Panc1 (cell line): ENCODE measurements at regions not wholly inside any gene's neighbourhood (a gene's known extent, or its start where the extent isn't known, plus 50 kb on each side); places are given as distances from the start of the nearest gene placed in this dataset.

ENCODE experiments used
- ATAC-seq: fragments of 200-7000 bp; cut with Tn5 transposase; 2 replicates; pipeline ENCODE4 v1.9.1; 2020; ENCODE audit warnings: mild to moderate bottlenecking, moderate library complexity
- BruUV-seq: library from RNA; stranded (reverse); fragments of 400-500 nt; replicated peaks from 2 replicates; lab custom pipeline; 2021; lab: Mats Ljungman, UMichigan
- CTCF ChIA-PET: fragments of 300-600 bp; sonication (Branson Sonifier 250); formaldehyde crosslinking; loops from one replicate; lab custom pipeline; 2022; ENCODE audit warnings: antibody characterized with exemption; lab: Charles Lee
- POLR2A ChIA-PET: fragments of 300-600 bp; sonication (Branson Sonifier 250); formaldehyde crosslinking; loops from one replicate; lab custom pipeline; 2022; ENCODE audit warnings: antibody characterized with exemption; lab: Charles Lee
- DNase-seq: peaks from one replicate; pipeline ENCODE4 v3.0.0-alpha.2; 2010; ENCODE audit warnings: low read depth, low spot score
- H3K27ac ChIP-seq: 2 replicates; pipeline ENCODE4 v1.5.1; 2011; ENCODE audit warnings: mild to moderate bottlenecking, low read length, inconsistent platforms
- H3K27me3 ChIP-seq: fragments of 200-500 bp; sonication (Bioruptor generic); 2 replicates; pipeline ENCODE4 v1.6.0; 2014; ENCODE audit warnings: low read length, inconsistent platforms; ENCODE audit not compliant: control insufficient read depth, insufficient read depth
- H3K36me3 ChIP-seq: fragments of 200-500 bp; sonication (Bioruptor generic); 2 replicates; pipeline ENCODE4 v1.5.1; 2014; ENCODE audit warnings: inconsistent platforms, mild to moderate bottlenecking, low read length, moderate library complexity; ENCODE audit not compliant: control insufficient read depth, insufficient read depth
- H3K4me1 ChIP-seq: 2 replicates; pipeline ENCODE4 v1.5.1; 2011; ENCODE audit warnings: inconsistent platforms, mild to moderate bottlenecking, low read length, moderate library complexity; ENCODE audit not compliant: control insufficient read depth, insufficient read depth
- H3K4me3 ChIP-seq, 2 experiments: 2 replicates each; pipeline ENCODE4 v1.5.1; 2011 to 2012; ENCODE audit warnings: low read depth in 2 of 2, low read length in 2 of 2, mild to moderate bottlenecking in 2 of 2, inconsistent platforms in 1 of 2, moderate library complexity in 1 of 2
- H3K9me3 ChIP-seq: fragments of 200-500 bp; sonication (Bioruptor generic); 2 replicates; pipeline ENCODE4 v1.5.1; 2014; ENCODE audit warnings: low read depth, mild to moderate bottlenecking, inconsistent platforms, low read length, moderate library complexity; ENCODE audit not compliant: control insufficient read depth, insufficient read depth
- POLR2AphosphoS5 ChIP-seq: IDR thresholded peaks from 2 replicates; pipeline ENCODE4 v1.6.1; 2012; ENCODE audit warnings: mild to moderate bottlenecking, low read depth, low read length, moderate library complexity
- REST ChIP-seq, 2 experiments: IDR thresholded peaks; 2 replicates each; pipeline ENCODE4 v1.6.1; 2011 to 2012; ENCODE audit warnings: low read depth in 2 of 2, control low read depth in 1 of 2, low read length in 1 of 2, mild to moderate bottlenecking in 1 of 2, moderate library complexity in 1 of 2; ENCODE audit not compliant: insufficient read depth in 1 of 2
- SIN3A ChIP-seq: IDR thresholded peaks from 2 replicates; pipeline ENCODE4 v1.6.1; 2012; ENCODE audit warnings: low read depth, mild to moderate bottlenecking, low read length, moderate library complexity, borderline replicate concordance; ENCODE audit not compliant: insufficient read depth
- TCF7L2 ChIP-seq: IDR thresholded peaks from 2 replicates; pipeline ENCODE4 v1.6.1; 2011; ENCODE audit warnings: mild to moderate bottlenecking, low read depth, low read length, inconsistent platforms
- in situ Hi-C: cut with HindIII; loops from 2 replicates; pipeline ENCODE4 v1.10.0; 2016; ENCODE audit warnings: low sequenced_read_pairs, low pct_unique_long_range_greater_than_20kb
- intact Hi-C: fragments of 100-400 bp; cut with micrococcal nuclease; formaldehyde crosslinking; loops from one replicate; pipeline ENCODE4 v1.10.0; 2022; ENCODE audit not compliant: unreplicated experiment
- TF ChIP-seq, protein P1 (sequence below): fragments of 450-650 bp; IDR thresholded peaks from 2 replicates; pipeline ENCODE4 v1.5.1; 2017; ENCODE audit warnings: mild to moderate bottlenecking

- H3K27me3 ChIP-seq = no peaks in the 10 kb centered on the region
- in situ Hi-C loops = no loop called here
- no peaks in the 10 kb centered on the region for H3K36me3 ChIP-seq
- ATAC-seq = no peak
- no peak overlapping the region for H3K4me3 ChIP-seq
- ChIA-PET CTCF (no interaction called here), POLR2A (interaction anchor here (0.6 kb wide), 1 partner anchor 19 kb away, joined by 3 read pairs; no protein-coding TSS in a partner anchor)
- no peaks in the 10 kb centered on the region for H3K4me1 ChIP-seq
- H3K27ac ChIP-seq = no peak overlapping the region
- no peaks in the 10 kb centered on the region for H3K9me3 ChIP-seq
- DNase-seq = no peak
- no TSS peak for BruUV-seq
- intact Hi-C loops = no loop called here
- TF ChIP-seq SIN3A (no peak), REST (IDR thresholded peaks at IDR 0.05; ENCODE audit: insufficient read depth in 1 of 2, low read depth in 2 of 2, low read length in 1 of 2) (no peak), TCF7L2 (no peak), POLR2AphosphoS5 (no peak)
- TF ChIP-seq, protein P1, sequence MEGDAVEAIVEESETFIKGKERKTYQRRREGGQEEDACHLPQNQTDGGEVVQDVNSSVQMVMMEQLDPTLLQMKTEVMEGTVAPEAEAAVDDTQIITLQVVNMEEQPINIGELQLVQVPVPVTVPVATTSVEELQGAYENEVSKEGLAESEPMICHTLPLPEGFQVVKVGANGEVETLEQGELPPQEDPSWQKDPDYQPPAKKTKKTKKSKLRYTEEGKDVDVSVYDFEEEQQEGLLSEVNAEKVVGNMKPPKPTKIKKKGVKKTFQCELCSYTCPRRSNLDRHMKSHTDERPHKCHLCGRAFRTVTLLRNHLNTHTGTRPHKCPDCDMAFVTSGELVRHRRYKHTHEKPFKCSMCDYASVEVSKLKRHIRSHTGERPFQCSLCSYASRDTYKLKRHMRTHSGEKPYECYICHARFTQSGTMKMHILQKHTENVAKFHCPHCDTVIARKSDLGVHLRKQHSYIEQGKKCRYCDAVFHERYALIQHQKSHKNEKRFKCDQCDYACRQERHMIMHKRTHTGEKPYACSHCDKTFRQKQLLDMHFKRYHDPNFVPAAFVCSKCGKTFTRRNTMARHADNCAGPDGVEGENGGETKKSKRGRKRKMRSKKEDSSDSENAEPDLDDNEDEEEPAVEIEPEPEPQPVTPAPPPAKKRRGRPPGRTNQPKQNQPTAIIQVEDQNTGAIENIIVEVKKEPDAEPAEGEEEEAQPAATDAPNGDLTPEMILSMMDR = no peak
These were observed 607.7 kb upstream of the USP24 start for GRCh38 chr1:55822891-55823290.

- Histone ChIP-seq H3K27me3 (no peaks in the 10 kb centered on the region), H3K27ac (no peak overlapping the region), H3K9me3 (no peaks in the 10 kb centered on the region), H3K36me3 (no peaks in the 10 kb centered on the region), H3K4me1 (no peaks in the 10 kb centered on the region), H3K4me3 (no peak overlapping the region)
- no peak for TF ChIP-seq REST (IDR thresholded peaks at IDR 0.05; ENCODE audit: insufficient read depth in 1 of 2, low read depth in 2 of 2, low read length in 1 of 2)
- BruUV-seq = no TSS peak
- no peak for ATAC-seq
- intact Hi-C loops (no loop called here), in situ Hi-C loops (no loop called here)
- DNase-seq = no peak
- CTCF ChIA-PET = no interaction called here
- POLR2A ChIA-PET = no interaction called here
These were observed 606.1 kb upstream of the USP24 start for GRCh38 chr1:55821234-55821633.
